HepG2 (cell line): ENCODE measurements at regions not wholly inside any gene's neighbourhood (a gene's known extent, or its start where the extent isn't known, plus 50 kb on each side); places are given as distances from the start of the nearest gene placed in this dataset.
A peak's percentile ranks its signal among the peaks of the same experiment; 100 is the strongest.

Source experiments
- HOXA3 ChIP-seq: sonication (generic); formaldehyde crosslinking; IDR thresholded peaks from 2 replicates; pipeline ENCODE4 v1.5.0; 2020; ENCODE audit warnings: missing genetic modification reagents
- HOXA7 ChIP-seq: sonication (generic); formaldehyde crosslinking; IDR thresholded peaks from 2 replicates; pipeline ENCODE4 v1.8.1; 2022; ENCODE audit warnings: mild to moderate bottlenecking, missing genetic modification reagents, moderate library complexity
- MYPOP ChIP-seq: sonication (generic); formaldehyde crosslinking; IDR thresholded peaks from 2 replicates; pipeline ENCODE4 v1.8.1; 2023; ENCODE audit warnings: mild to moderate bottlenecking, moderate library complexity, missing genetic modification reagents
- NR1H2 ChIP-seq: sonication (generic); formaldehyde crosslinking; IDR thresholded peaks from 2 replicates; pipeline ENCODE4 v1.8.1; 2022; ENCODE audit warnings: low read depth, missing genetic modification reagents, borderline replicate concordance
- SIN3B ChIP-seq: fragments of 150-350 bp; IDR thresholded peaks from 2 replicates; pipeline ENCODE4 v1.6.1; 2014; ENCODE audit warnings: low read length
- SRSF9 ChIP-seq: fragments of 200-400 bp; formaldehyde crosslinking; IDR thresholded peaks from 2 replicates; pipeline ENCODE4 v1.6.1; 2018; ENCODE audit warnings: borderline replicate concordance, mild to moderate bottlenecking, low read depth, low read length; ENCODE audit not compliant: insufficient read depth, poor library complexity, severe bottlenecking
- ZFP36 ChIP-seq: fragments of 150-350 bp; IDR thresholded peaks from 2 replicates; pipeline ENCODE4 v1.6.1; 2018; ENCODE audit warnings: borderline replicate concordance, low read length, low read depth; ENCODE audit not compliant: partially characterized antibody
- TF ChIP-seq, protein P1 (sequence below): sonication (generic); formaldehyde crosslinking; IDR thresholded peaks from 2 replicates; pipeline ENCODE4 v1.5.0; 2020; ENCODE audit warnings: mild to moderate bottlenecking, missing genetic modification reagents
- TF ChIP-seq, protein P2 (sequence below), 2 experiments: sonication (generic) in 1 of 2; formaldehyde crosslinking in 1 of 2; IDR thresholded peaks; 2 replicates each; pipeline versions ENCODE4 v1.4.0 to v1.6.1; 2018 to 2020; ENCODE audit warnings: missing genetic modification reagents in 2 of 2, borderline replicate concordance in 1 of 2, low read depth in 1 of 2, mild to moderate bottlenecking in 1 of 2, missing biosample characterization in 1 of 2
- TF ChIP-seq, protein P3 (sequence below): sonication (generic); formaldehyde crosslinking; IDR thresholded peaks from 2 replicates; pipeline ENCODE4 v1.8.1; 2023; ENCODE audit warnings: mild to moderate bottlenecking, inconsistent platforms, moderate library complexity, missing genetic modification reagents, borderline replicate concordance
- TF ChIP-seq, protein P4 (sequence below): sonication (generic); formaldehyde crosslinking; IDR thresholded peaks from 2 replicates; pipeline ENCODE4 v1.4.0; 2020; ENCODE audit warnings: missing genetic modification reagents, borderline replicate concordance
- TF ChIP-seq, protein P5 (sequence below): sonication (generic); formaldehyde crosslinking; IDR thresholded peaks from 2 replicates; pipeline ENCODE4 v1.8.0; 2022; ENCODE audit warnings: mild to moderate bottlenecking, missing genetic modification reagents

- TF ChIP-seq, protein P1, sequence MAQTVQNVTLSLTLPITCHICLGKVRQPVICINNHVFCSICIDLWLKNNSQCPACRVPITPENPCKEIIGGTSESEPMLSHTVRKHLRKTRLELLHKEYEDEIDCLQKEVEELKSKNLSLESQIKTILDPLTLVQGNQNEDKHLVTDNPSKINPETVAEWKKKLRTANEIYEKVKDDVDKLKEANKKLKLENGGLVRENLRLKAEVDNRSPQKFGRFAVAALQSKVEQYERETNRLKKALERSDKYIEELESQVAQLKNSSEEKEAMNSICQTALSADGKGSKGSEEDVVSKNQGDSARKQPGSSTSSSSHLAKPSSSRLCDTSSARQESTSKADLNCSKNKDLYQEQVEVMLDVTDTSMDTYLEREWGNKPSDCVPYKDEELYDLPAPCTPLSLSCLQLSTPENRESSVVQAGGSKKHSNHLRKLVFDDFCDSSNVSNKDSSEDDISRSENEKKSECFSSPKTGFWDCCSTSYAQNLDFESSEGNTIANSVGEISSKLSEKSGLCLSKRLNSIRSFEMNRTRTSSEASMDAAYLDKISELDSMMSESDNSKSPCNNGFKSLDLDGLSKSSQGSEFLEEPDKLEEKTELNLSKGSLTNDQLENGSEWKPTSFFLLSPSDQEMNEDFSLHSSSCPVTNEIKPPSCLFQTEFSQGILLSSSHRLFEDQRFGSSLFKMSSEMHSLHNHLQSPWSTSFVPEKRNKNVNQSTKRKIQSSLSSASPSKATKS (CRISPR knock-in tag), result peak; percentile 61; the same call in 1 of the 2 replicates
- TF ChIP-seq HOXA7 (no peak), NR1H2 (CRISPR knock-in tag) (no peak), ZFP36 (no peak), SRSF9 (no peak), HOXA3 (peak; percentile 45; the same call in 1 of the 2 replicates), SIN3B (no peak), MYPOP (CRISPR knock-in tag) (no peak; the same call in 1 of the 2 replicates)
- TF ChIP-seq, protein P2, sequence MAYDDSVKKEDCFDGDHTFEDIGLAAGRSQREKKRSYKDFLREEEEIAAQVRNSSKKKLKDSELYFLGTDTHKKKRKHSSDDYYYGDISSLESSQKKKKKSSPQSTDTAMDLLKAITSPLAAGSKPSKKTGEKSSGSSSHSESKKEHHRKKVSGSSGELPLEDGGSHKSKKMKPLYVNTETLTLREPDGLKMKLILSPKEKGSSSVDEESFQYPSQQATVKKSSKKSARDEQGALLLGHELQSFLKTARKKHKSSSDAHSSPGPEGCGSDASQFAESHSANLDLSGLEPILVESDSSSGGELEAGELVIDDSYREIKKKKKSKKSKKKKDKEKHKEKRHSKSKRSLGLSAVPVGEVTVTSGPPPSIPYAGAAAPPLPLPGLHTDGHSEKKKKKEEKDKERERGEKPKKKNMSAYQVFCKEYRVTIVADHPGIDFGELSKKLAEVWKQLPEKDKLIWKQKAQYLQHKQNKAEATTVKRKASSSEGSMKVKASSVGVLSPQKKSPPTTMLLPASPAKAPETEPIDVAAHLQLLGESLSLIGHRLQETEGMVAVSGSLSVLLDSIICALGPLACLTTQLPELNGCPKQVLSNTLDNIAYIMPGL (CRISPR knock-in tag; IDR thresholded peaks at IDR 0.05; ENCODE audit: borderline replicate concordance in 1 of 2, low read depth in 1 of 2), result no peak
- TF ChIP-seq, protein P3, sequence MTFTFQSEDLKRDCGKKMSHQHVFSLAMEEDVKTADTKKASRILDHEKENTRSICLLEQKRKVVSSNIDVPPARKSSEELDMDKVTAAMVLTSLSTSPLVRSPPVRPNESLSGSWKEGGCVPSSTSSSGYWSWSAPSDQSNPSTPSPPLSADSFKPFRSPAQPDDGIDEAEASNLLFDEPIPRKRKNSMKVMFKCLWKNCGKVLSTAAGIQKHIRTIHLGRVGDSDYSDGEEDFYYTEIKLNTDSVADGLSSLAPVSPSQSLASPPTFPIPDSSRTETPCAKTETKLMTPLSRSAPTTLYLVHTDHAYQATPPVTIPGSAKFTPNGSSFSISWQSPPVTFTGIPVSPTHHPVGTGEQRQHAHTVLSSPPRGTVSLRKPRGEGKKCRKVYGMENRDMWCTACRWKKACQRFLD, result no peak
- TF ChIP-seq, protein P4, sequence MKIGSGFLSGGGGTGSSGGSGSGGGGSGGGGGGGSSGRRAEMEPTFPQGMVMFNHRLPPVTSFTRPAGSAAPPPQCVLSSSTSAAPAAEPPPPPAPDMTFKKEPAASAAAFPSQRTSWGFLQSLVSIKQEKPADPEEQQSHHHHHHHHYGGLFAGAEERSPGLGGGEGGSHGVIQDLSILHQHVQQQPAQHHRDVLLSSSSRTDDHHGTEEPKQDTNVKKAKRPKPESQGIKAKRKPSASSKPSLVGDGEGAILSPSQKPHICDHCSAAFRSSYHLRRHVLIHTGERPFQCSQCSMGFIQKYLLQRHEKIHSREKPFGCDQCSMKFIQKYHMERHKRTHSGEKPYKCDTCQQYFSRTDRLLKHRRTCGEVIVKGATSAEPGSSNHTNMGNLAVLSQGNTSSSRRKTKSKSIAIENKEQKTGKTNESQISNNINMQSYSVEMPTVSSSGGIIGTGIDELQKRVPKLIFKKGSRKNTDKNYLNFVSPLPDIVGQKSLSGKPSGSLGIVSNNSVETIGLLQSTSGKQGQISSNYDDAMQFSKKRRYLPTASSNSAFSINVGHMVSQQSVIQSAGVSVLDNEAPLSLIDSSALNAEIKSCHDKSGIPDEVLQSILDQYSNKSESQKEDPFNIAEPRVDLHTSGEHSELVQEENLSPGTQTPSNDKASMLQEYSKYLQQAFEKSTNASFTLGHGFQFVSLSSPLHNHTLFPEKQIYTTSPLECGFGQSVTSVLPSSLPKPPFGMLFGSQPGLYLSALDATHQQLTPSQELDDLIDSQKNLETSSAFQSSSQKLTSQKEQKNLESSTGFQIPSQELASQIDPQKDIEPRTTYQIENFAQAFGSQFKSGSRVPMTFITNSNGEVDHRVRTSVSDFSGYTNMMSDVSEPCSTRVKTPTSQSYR (CRISPR knock-in tag), result no peak; the same call in 1 of the 2 replicates
- TF ChIP-seq, protein P5, sequence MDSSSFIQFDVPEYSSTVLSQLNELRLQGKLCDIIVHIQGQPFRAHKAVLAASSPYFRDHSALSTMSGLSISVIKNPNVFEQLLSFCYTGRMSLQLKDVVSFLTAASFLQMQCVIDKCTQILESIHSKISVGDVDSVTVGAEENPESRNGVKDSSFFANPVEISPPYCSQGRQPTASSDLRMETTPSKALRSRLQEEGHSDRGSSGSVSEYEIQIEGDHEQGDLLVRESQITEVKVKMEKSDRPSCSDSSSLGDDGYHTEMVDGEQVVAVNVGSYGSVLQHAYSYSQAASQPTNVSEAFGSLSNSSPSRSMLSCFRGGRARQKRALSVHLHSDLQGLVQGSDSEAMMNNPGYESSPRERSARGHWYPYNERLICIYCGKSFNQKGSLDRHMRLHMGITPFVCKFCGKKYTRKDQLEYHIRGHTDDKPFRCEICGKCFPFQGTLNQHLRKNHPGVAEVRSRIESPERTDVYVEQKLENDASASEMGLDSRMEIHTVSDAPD (CRISPR knock-in tag), result no peak
Measured at GRCh38 chr2:234691968-234692955, 195.4 kb upstream of the ARL4C start (continued).
